HG03196 (cell line): ENCODE measurements at regions not wholly inside any gene's neighbourhood (a gene's known extent, or its start where the extent isn't known, plus 50 kb on each side); places are given as distances from the start of the nearest gene placed in this dataset.

Source experiments
- ATAC-seq: cut with Tn5 transposase; IDR thresholded peaks from one replicate; pipeline ENCODE4 v1.9.1; 2021; ENCODE audit not compliant: unreplicated experiment

GRCh38 chr2:42882756-42883155, 90.4 kb upstream of the HAAO start:
- ATAC-seq: no peak

GRCh38 chr2:42881732-42882131, 89.3 kb upstream of the HAAO start:
- ATAC-seq: no peak

- ATAC-seq: no peak
Measured at GRCh38 chr2:42880738-42881690, 88.6 kb upstream of the HAAO start.

GRCh38 chr2:42879913-42880737, 87.7 kb upstream of the HAAO start:
- no peak for ATAC-seq

GRCh38 chr2:42879121-42879705, 86.8 kb upstream of the HAAO start:
- no peak for ATAC-seq

GRCh38 chr2:42878581-42878980, 86.2 kb upstream of the HAAO start:
- no peak for ATAC-seq

- no peak for ATAC-seq
Measured at GRCh38 chr2:42877936-42878335, 85.6 kb upstream of the HAAO start.

GRCh38 chr2:42877511-42877910, 85.1 kb upstream of the HAAO start:
- ATAC-seq: no peak

- no peak for ATAC-seq
Measured at GRCh38 chr2:42876326-42876751, 84.0 kb upstream of the HAAO start.

- no peak for ATAC-seq
Measured at GRCh38 chr2:42875880-42876279, 83.5 kb upstream of the HAAO start.

GRCh38 chr2:42874949-42875801, 82.8 kb upstream of the HAAO start:
- ATAC-seq: no peak

GRCh38 chr2:42872721-42873120, 80.3 kb upstream of the HAAO start:
- no peak for ATAC-seq

- ATAC-seq: no peak
Measured at GRCh38 chr2:42871372-42871771, 79.0 kb upstream of the HAAO start.

- no peak for ATAC-seq
Measured at GRCh38 chr2:42868874-42869273, 76.5 kb upstream of the HAAO start.

- no peak for ATAC-seq
Measured at GRCh38 chr2:42868096-42868495, 75.7 kb upstream of the HAAO start.

- no peak for ATAC-seq
Measured at GRCh38 chr2:42867093-42868065, 75.0 kb upstream of the HAAO start.

- ATAC-seq: no peak
Measured at GRCh38 chr2:42865884-42866881, 73.8 kb upstream of the HAAO start.

- no peak for ATAC-seq
Measured at GRCh38 chr2:42864641-42865280, 72.4 kb upstream of the HAAO start.
